Left lung (tissue), 4 donors: ENCODE measurements at regions not wholly inside any gene's neighbourhood (a gene's known extent, or its start where the extent isn't known, plus 50 kb on each side); places are given as distances from the start of the nearest gene placed in this dataset.

Experiments used
- ATAC-seq: fragments of 200-7000 bp; cut with Tn5 transposase; one replicate; pipeline ENCODE4 v1.9.1; 2020; ENCODE audit warnings: moderate library complexity
- DNase-seq, 4 donors: peaks; one replicate each; pipeline ENCODE4 v3.0.0-alpha.2; 2013 to 2020
- H3K27ac ChIP-seq, 2 donors: fragments of 200-600 bp; sonication (generic) in 1 of 2; one replicate each; pipeline versions ENCODE4 v1.5.0 to v1.8.0; 2020 to 2021
- H3K27me3 ChIP-seq, 2 donors: fragments of 200-600 bp; sonication (generic) in 1 of 2; one replicate each; pipeline versions ENCODE4 v1.5.0 to v1.8.0; 2020 to 2021
- H3K36me3 ChIP-seq, 2 donors: fragments of 200-600 bp; sonication (generic) in 1 of 2; one replicate each; pipeline versions ENCODE4 v1.5.0 to v1.8.0; 2020 to 2021
- H3K4me1 ChIP-seq, 2 donors: fragments of 200-600 bp; one replicate each; pipeline ENCODE4 v1.8.0; 2021
- H3K4me3 ChIP-seq, 2 donors: fragments of 200-600 bp; sonication (generic) in 1 of 2; one replicate each; pipeline versions ENCODE4 v1.5.0 to v1.8.0; 2020 to 2021; ENCODE audit warnings: mild to moderate bottlenecking in 1 of 2
- H3K9me3 ChIP-seq, 2 donors: fragments of 200-600 bp; sonication (generic) in 1 of 2; one replicate each; pipeline versions ENCODE4 v1.5.0 to v1.8.0; 2020 to 2021
- CTCF ChIP-seq, 2 donors: fragments of 200-600 bp; sonication (generic) in 1 of 2; IDR thresholded peaks; one replicate each; pipeline versions ENCODE4 v1.5.0 to v1.8.0; 2021; ENCODE audit warnings: antibody characterized with exemption in 2 of 2
- intact Hi-C, 2 donors: fragments of 100-400 bp; cut with DNase I; formaldehyde crosslinking; loops; one replicate each; pipeline versions ENCODE4 v1.11.2 to v1.14.2; 2022
- donor health status: DM: no; HTN: yes; CAD: no.
- donor health status: DM: no; HTN: no; CAD: no.

- Histone ChIP-seq H3K36me3 (no peaks in the 10 kb centered on the region), H3K9me3 (no peaks in the 10 kb centered on the region), H3K27me3 (no peaks in the 10 kb centered on the region), H3K4me3 (no peak overlapping the region), H3K27ac (no peak overlapping the region), H3K4me1 (no peaks in the 10 kb centered on the region)
- ATAC-seq (no peak), DNase-seq (no peak)
- TF ChIP-seq CTCF (IDR thresholded peaks at IDR 0.05), result no peak
- intact Hi-C loops, result no loop called here
These were observed 404.1 kb downstream of the GPM6A start for GRCh38 chr4:175407926-175408325.

GRCh38 chr4:175411251-175411650 is 400.8 kb downstream of the GPM6A start:
- H3K4me3 ChIP-seq, result no peak overlapping the region
- peaks cover 0 to 15% of the 10 kb centered on the region in 2 donors for H3K9me3 ChIP-seq
- no peaks in the 10 kb centered on the region for H3K4me1 ChIP-seq
- no peak for TF ChIP-seq CTCF (IDR thresholded peaks at IDR 0.05)
- DNase-seq (no peak), ATAC-seq (no peak)
- H3K27ac ChIP-seq, result no peak overlapping the region
- no peaks in the 10 kb centered on the region for H3K36me3 ChIP-seq
- H3K27me3 ChIP-seq, result no peaks in the 10 kb centered on the region
- intact Hi-C loops, result no loop called here

DNA sequence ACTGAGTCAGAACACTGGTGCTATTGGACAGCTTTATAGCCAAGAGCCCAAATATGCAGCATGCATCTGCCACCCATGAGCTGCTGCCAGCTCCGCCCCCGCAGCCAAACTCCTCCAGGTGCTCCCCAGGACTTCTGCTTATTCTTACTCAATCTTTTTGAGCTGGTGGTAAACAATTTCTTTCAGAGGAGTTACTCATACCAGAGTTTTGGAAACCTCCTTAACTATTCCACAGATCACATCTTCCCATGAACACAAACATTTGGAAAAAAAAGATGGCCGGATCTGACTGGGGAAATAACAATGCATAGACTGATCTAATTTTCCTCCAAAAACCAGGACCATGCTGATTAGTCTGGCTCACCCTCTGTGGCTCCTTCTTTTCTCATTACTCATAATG is 399.9 kb downstream of the GPM6A start:
- Histone ChIP-seq H3K27me3 (no peaks in the 10 kb centered on the region), H3K27ac (no peak overlapping the region), H3K4me3 (no peak overlapping the region), H3K4me1 (no peaks in the 10 kb centered on the region), H3K9me3 (peaks cover 0 to 18% of the 10 kb centered on the region in 2 donors), H3K36me3 (no peaks in the 10 kb centered on the region)
- TF ChIP-seq CTCF (IDR thresholded peaks at IDR 0.05), result no peak
- intact Hi-C loops, result no loop called here
- ATAC-seq (no peak), DNase-seq (peak in 1 of 4 donors; percentile 10)

- DNase-seq (no peak), ATAC-seq (no peak)
- no peak overlapping the region for H3K27ac ChIP-seq
- no peak for TF ChIP-seq CTCF (IDR thresholded peaks at IDR 0.05)
- H3K4me3 ChIP-seq, result no peak overlapping the region
- intact Hi-C loops, result no loop called here
- H3K9me3 ChIP-seq, result peaks cover 0 to 23% of the 10 kb centered on the region in 2 donors
- H3K4me1 ChIP-seq, result no peaks in the 10 kb centered on the region
- no peaks in the 10 kb centered on the region for H3K36me3 ChIP-seq
- no peaks in the 10 kb centered on the region for H3K27me3 ChIP-seq
These were observed 399.3 kb downstream of the GPM6A start for GRCh38 chr4:175412746-175413145.

DNA sequence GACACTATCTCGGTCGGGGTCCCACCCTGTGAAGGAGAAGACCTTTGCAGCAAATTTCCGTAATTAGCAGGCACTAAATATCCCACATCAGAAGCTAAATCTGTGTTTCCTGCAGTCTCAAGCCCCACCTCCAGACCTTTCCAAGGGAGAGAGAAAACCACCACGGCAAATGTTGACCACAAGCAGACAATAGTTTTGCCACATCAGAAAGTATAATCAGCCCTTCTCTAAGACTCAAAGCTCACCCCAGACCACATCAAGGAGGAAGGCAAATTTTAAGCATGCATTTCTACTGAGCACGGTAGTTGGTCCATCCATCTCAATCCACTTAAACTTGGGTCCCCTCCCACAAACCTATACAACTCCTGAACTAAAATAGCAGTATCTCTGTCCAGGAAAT is 398.5 kb downstream of the GPM6A start:
- no peak for TF ChIP-seq CTCF (IDR thresholded peaks at IDR 0.05)
- ATAC-seq (no peak), DNase-seq (peak in 1 of 4 donors; percentile 5)
- Histone ChIP-seq H3K27me3 (no peaks in the 10 kb centered on the region), H3K36me3 (no peaks in the 10 kb centered on the region), H3K27ac (no peak overlapping the region), H3K4me3 (no peak overlapping the region), H3K9me3 (peaks cover 0 to 23% of the 10 kb centered on the region in 2 donors), H3K4me1 (no peaks in the 10 kb centered on the region)
- intact Hi-C loops, result no loop called here
